HG03558 (cell line): ENCODE measurements at regions not wholly inside any gene's neighbourhood (a gene's known extent, or its start where the extent isn't known, plus 50 kb on each side); places are given as distances from the start of the nearest gene placed in this dataset.
"Not testable (repeated sequence)": the region's sequence is repeated elsewhere in the genome, so short reads cannot be mapped to it uniquely, and the experiment has no call there.

Source experiments
- ATAC-seq: cut with Tn5 transposase; IDR thresholded peaks from one replicate; pipeline ENCODE4 v1.9.1; 2021; ENCODE audit warnings: moderate number of reproducible peaks; ENCODE audit not compliant: unreplicated experiment; ENCODE audit errors: extremely low read depth

- no peak for ATAC-seq
Observed at GRCh38 chr12:124709722-124710687, 142.6 kb upstream of the NCOR2 start.

GRCh38 chr12:124707316-124707715, 139.9 kb upstream of the NCOR2 start:
- no peak for ATAC-seq

GRCh38 chr12:124706363-124706762, 139.0 kb upstream of the NCOR2 start:
- ATAC-seq: no peak

GRCh38 chr12:124705545-124706138, 138.2 kb upstream of the NCOR2 start:
- ATAC-seq: no peak

GRCh38 chr12:124704619-124705018, 137.2 kb upstream of the NCOR2 start:
- ATAC-seq: no peak

- no peak for ATAC-seq
Observed at GRCh38 chr12:124703856-124704255, 136.4 kb upstream of the NCOR2 start.

- ATAC-seq: no peak
Observed at GRCh38 chr12:124702736-124703135, 135.3 kb upstream of the NCOR2 start.

- ATAC-seq: no peak
Observed at GRCh38 chr12:124700810-124701592, 133.6 kb upstream of the NCOR2 start.

GRCh38 chr12:124699909-124700308, 132.5 kb upstream of the NCOR2 start:
- no peak for ATAC-seq

- no peak for ATAC-seq
Observed at GRCh38 chr12:124698998-124699305, 131.5 kb upstream of the NCOR2 start.

- ATAC-seq: no peak
Observed at GRCh38 chr12:124698211-124698997, 131.0 kb upstream of the NCOR2 start.

GRCh38 chr12:124697722-124698121, 130.3 kb upstream of the NCOR2 start:
- ATAC-seq: not testable (repeated sequence)

GRCh38 chr12:124696693-124697476, 129.5 kb upstream of the NCOR2 start:
- ATAC-seq: no peak

GRCh38 chr12:124695861-124696260, 128.4 kb upstream of the NCOR2 start:
- ATAC-seq: no peak

GRCh38 chr12:124694846-124695497, 127.6 kb upstream of the NCOR2 start:
- ATAC-seq: no peak

GRCh38 chr12:124694250-124694649, 126.8 kb upstream of the NCOR2 start:
- ATAC-seq: no peak

GRCh38 chr12:124693111-124693723, 125.8 kb upstream of the NCOR2 start:
- ATAC-seq: no peak

- no peak for ATAC-seq
Observed at GRCh38 chr12:124692443-124692842, 125.0 kb upstream of the NCOR2 start.

GRCh38 chr12:124691429-124691828, 124.0 kb upstream of the NCOR2 start:
- ATAC-seq: no peak
